ENCODE measurements at regions not wholly inside any gene's neighbourhood (a gene's known extent, or its start where the extent isn't known, plus 50 kb on each side); places are given as distances from the start of the nearest gene placed in this dataset.

DNA sequence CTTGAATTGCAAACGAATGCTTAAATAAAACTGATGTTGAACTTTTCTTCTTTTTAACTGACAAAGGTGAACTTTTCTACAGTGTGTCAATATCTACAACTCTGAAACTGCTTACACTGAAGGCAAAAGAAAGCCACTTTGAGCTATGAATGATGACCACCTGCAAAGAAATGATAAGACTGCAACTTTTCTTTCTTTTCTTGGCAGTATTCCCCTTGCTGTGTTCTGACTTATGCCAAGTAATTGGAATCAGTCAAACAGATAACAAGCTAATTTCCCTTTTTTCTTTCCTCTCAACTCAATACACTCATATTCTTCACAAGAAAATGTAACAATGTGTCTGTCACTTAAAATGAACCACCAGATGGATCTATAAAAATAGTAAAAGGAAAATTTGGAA is 588.1 kb upstream of the BRINP3 start:
- TF ChIP-seq POLR2AphosphoS5 (IDR thresholded peaks at IDR 0.05), result no peak
- TF ChIP-seq, protein P1, sequence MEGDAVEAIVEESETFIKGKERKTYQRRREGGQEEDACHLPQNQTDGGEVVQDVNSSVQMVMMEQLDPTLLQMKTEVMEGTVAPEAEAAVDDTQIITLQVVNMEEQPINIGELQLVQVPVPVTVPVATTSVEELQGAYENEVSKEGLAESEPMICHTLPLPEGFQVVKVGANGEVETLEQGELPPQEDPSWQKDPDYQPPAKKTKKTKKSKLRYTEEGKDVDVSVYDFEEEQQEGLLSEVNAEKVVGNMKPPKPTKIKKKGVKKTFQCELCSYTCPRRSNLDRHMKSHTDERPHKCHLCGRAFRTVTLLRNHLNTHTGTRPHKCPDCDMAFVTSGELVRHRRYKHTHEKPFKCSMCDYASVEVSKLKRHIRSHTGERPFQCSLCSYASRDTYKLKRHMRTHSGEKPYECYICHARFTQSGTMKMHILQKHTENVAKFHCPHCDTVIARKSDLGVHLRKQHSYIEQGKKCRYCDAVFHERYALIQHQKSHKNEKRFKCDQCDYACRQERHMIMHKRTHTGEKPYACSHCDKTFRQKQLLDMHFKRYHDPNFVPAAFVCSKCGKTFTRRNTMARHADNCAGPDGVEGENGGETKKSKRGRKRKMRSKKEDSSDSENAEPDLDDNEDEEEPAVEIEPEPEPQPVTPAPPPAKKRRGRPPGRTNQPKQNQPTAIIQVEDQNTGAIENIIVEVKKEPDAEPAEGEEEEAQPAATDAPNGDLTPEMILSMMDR (IDR thresholded peaks at IDR 0.05), result no peak
